ENCODE measurements at regions not wholly inside any gene's neighbourhood (a gene's known extent, or its start where the extent isn't known, plus 50 kb on each side); places are given as distances from the start of the nearest gene placed in this dataset.

- no peaks in the 10 kb centered on the region for H3K4me1 ChIP-seq (ENCODE audit: insufficient read depth, low read length, poor library complexity, severe bottlenecking)
- H3K9me3 ChIP-seq (ENCODE audit: low read length), result no peaks in the 10 kb centered on the region
- no peak overlapping the region for H3K4me3 ChIP-seq (ENCODE audit: low read depth, low read length, poor library complexity, severe bottlenecking)
- TF ChIP-seq CTCF (conservative IDR thresholded peaks at IDR 0.05; ENCODE audit: low read length) (no peak), EZH2phosphoT487 (IDR thresholded peaks at IDR 0.05; ENCODE audit: borderline replicate concordance, low read depth, low read length) (no peak)
- intact Hi-C loops (cut with micrococcal nuclease; ENCODE audit: unreplicated experiment), result no loop called here
- H3K9me2 ChIP-seq (ENCODE audit: insufficient read depth, low read length), result no peaks in the 10 kb centered on the region
- POLR2A ChIA-PET, result no interaction called here
- DNase-seq (ENCODE audit: low spot score), result no peak
- no peaks in the 10 kb centered on the region for H3K79me2 ChIP-seq (ENCODE audit: insufficient read depth, low read depth, low read length)
- H3K4me2 ChIP-seq (ENCODE audit: low read length), result no peak overlapping the region
- no peaks in the 10 kb centered on the region for H4K20me1 ChIP-seq (ENCODE audit: insufficient read depth, low read length)
- CTCF ChIA-PET (ENCODE audit: unreplicated experiment), result no interaction called here
- no peaks in the 10 kb centered on the region for H3K36me3 ChIP-seq (ENCODE audit: insufficient read depth, low read length)
- H2AFZ ChIP-seq (ENCODE audit: low read length), result no peak overlapping the region
- H3K27ac ChIP-seq (ENCODE audit: low read depth, low read length, poor library complexity, severe bottlenecking), result no peak overlapping the region
- BruUV-seq (replicated peaks), result no TSS peak
Observed at GRCh38 chr1:177729646-177730045, 240.2 kb downstream of the SEC16B start.

- H3K36me3 ChIP-seq (ENCODE audit: insufficient read depth, low read length), result no peaks in the 10 kb centered on the region
- H3K9me2 ChIP-seq (ENCODE audit: insufficient read depth, low read length), result no peaks in the 10 kb centered on the region
- intact Hi-C loops (cut with micrococcal nuclease; ENCODE audit: unreplicated experiment), result no loop called here
- no peak overlapping the region for H3K4me2 ChIP-seq (ENCODE audit: low read length)
- BruUV-seq (replicated peaks), result no TSS peak
- CTCF ChIA-PET (ENCODE audit: unreplicated experiment), result no interaction called here
- no peak overlapping the region for H3K27ac ChIP-seq (ENCODE audit: low read depth, low read length, poor library complexity, severe bottlenecking)
- DNase-seq (ENCODE audit: low spot score), result no peak
- POLR2A ChIA-PET, result no interaction called here
- TF ChIP-seq CTCF (conservative IDR thresholded peaks at IDR 0.05; ENCODE audit: low read length) (no peak), EZH2phosphoT487 (IDR thresholded peaks at IDR 0.05; ENCODE audit: borderline replicate concordance, low read depth, low read length) (no peak)
- no peaks in the 10 kb centered on the region for H3K9me3 ChIP-seq (ENCODE audit: low read length)
- no peaks in the 10 kb centered on the region for H3K79me2 ChIP-seq (ENCODE audit: insufficient read depth, low read depth, low read length)
- H3K4me1 ChIP-seq (ENCODE audit: insufficient read depth, low read length, poor library complexity, severe bottlenecking), result no peaks in the 10 kb centered on the region
- H2AFZ ChIP-seq (ENCODE audit: low read length), result no peak overlapping the region
- H3K4me3 ChIP-seq (ENCODE audit: low read depth, low read length, poor library complexity, severe bottlenecking), result no peak overlapping the region
- H4K20me1 ChIP-seq (ENCODE audit: insufficient read depth, low read length), result no peaks in the 10 kb centered on the region
Observed at GRCh38 chr1:177723533-177723932, 246.3 kb downstream of the SEC16B start.

- H3K4me2 ChIP-seq (ENCODE audit: low read length), result no peak overlapping the region
- H3K4me3 ChIP-seq (ENCODE audit: low read depth, low read length, poor library complexity, severe bottlenecking), result no peak overlapping the region
- POLR2A ChIA-PET, result no interaction called here
- BruUV-seq (replicated peaks), result no TSS peak
- no peak overlapping the region for H2AFZ ChIP-seq (ENCODE audit: low read length)
- CTCF ChIA-PET (ENCODE audit: unreplicated experiment), result no interaction called here
- TF ChIP-seq EZH2phosphoT487 (IDR thresholded peaks at IDR 0.05; ENCODE audit: borderline replicate concordance, low read depth, low read length), result no peak
- no peak for TF ChIP-seq CTCF (conservative IDR thresholded peaks at IDR 0.05; ENCODE audit: low read length)
- no peaks in the 10 kb centered on the region for H3K9me2 ChIP-seq (ENCODE audit: insufficient read depth, low read length)
- DNase-seq (ENCODE audit: low spot score), result no peak
- no peaks in the 10 kb centered on the region for H3K4me1 ChIP-seq (ENCODE audit: insufficient read depth, low read length, poor library complexity, severe bottlenecking)
- H3K9me3 ChIP-seq (ENCODE audit: low read length), result no peaks in the 10 kb centered on the region
- no peaks in the 10 kb centered on the region for H3K79me2 ChIP-seq (ENCODE audit: insufficient read depth, low read depth, low read length)
- intact Hi-C loops (cut with micrococcal nuclease; ENCODE audit: unreplicated experiment), result no loop called here
- no peaks in the 10 kb centered on the region for H4K20me1 ChIP-seq (ENCODE audit: insufficient read depth, low read length)
- H3K36me3 ChIP-seq (ENCODE audit: insufficient read depth, low read length), result no peaks in the 10 kb centered on the region
- no peak overlapping the region for H3K27ac ChIP-seq (ENCODE audit: low read depth, low read length, poor library complexity, severe bottlenecking)
Observed at GRCh38 chr1:177710696-177711620, 258.9 kb downstream of the SEC16B start.

Data from OCI-LY7 (cell line).